NCI-H1694 (cell line): ENCODE measurements at regions not wholly inside any gene's neighbourhood (a gene's known extent, or its start where the extent isn't known, plus 50 kb on each side); places are given as distances from the start of the nearest gene placed in this dataset.

Experiments
- DNase-seq: peaks from one replicate; lab custom pipeline; 2025; lab: John Stamatoyannopoulos, UW

- no peak for DNase-seq
Measured at GRCh38 chr7:46989247-46989646, 592.7 kb downstream of the TNS3 start.

- DNase-seq: no peak
Measured at GRCh38 chr7:46982928-46983327, 599.0 kb downstream of the TNS3 start.

- DNase-seq: no peak
Measured at GRCh38 chr7:46979439-46979838, 602.5 kb downstream of the TNS3 start.

GRCh38 chr7:46975493-46975892 is 606.4 kb downstream of the TNS3 start:
- DNase-seq: no peak

GRCh38 chr7:46972205-46972604 is 609.7 kb downstream of the TNS3 start:
- DNase-seq: no peak

- no peak for DNase-seq
Measured at GRCh38 chr7:46970476-46970875, 611.4 kb downstream of the TNS3 start.

GRCh38 chr7:46970131-46970430 is 611.8 kb downstream of the TNS3 start:
- DNase-seq: no peak

- DNase-seq: no peak
Measured at GRCh38 chr7:46969303-46970130, 612.4 kb downstream of the TNS3 start.

- no peak for DNase-seq
Measured at GRCh38 chr7:46968003-46968402, 613.9 kb downstream of the TNS3 start.

- DNase-seq: no peak
Measured at GRCh38 chr7:46963719-46964118, 618.2 kb downstream of the TNS3 start.

GRCh38 chr7:46960970-46961369 is 620.9 kb downstream of the TNS3 start:
- DNase-seq: no peak

GRCh38 chr7:46957195-46957594 is 624.7 kb downstream of the TNS3 start:
- DNase-seq: no peak

- no peak for DNase-seq
Measured at GRCh38 chr7:46955531-46955930, 626.4 kb downstream of the TNS3 start.

GRCh38 chr7:46954181-46954580 is 627.7 kb downstream of the TNS3 start:
- DNase-seq: no peak

- DNase-seq: no peak
Measured at GRCh38 chr7:46953008-46953407, 628.9 kb downstream of the TNS3 start.

GRCh38 chr7:46949270-46949931 is 632.5 kb downstream of the TNS3 start:
- no peak for DNase-seq

- DNase-seq: no peak
Measured at GRCh38 chr7:46948716-46949115, 633.2 kb downstream of the TNS3 start.

- no peak for DNase-seq
Measured at GRCh38 chr7:46945328-46945727, 636.6 kb downstream of the TNS3 start.

- no peak for DNase-seq
Measured at GRCh38 chr7:46943996-46944395, 637.9 kb downstream of the TNS3 start.

GRCh38 chr7:46942574-46942973 is 639.3 kb downstream of the TNS3 start:
- no peak for DNase-seq

- no peak for DNase-seq
Measured at GRCh38 chr7:46940178-46940577, 641.7 kb downstream of the TNS3 start.

- DNase-seq: no peak
Measured at GRCh38 chr7:46939558-46939957, 642.4 kb downstream of the TNS3 start.

GRCh38 chr7:46939089-46939488 is 642.8 kb downstream of the TNS3 start:
- no peak for DNase-seq

GRCh38 chr7:46937826-46938225 is 644.1 kb downstream of the TNS3 start:
- DNase-seq: no peak
